GM11168 (cell line): ENCODE measurements at regions not wholly inside any gene's neighbourhood (a gene's known extent, or its start where the extent isn't known, plus 50 kb on each side); places are given as distances from the start of the nearest gene placed in this dataset.
"Not testable (repeated sequence)": the region's sequence is repeated elsewhere in the genome, so short reads cannot be mapped to it uniquely, and the experiment has no call there.

Source experiments
- in situ Hi-C: fragments of 300-500 bp; cut with MboI; formaldehyde crosslinking; loops from one replicate; pipeline ENCODE4 v1.12.0; 2022; ENCODE audit warnings: low sequenced_read_pairs; ENCODE audit not compliant: unreplicated experiment

DNA sequence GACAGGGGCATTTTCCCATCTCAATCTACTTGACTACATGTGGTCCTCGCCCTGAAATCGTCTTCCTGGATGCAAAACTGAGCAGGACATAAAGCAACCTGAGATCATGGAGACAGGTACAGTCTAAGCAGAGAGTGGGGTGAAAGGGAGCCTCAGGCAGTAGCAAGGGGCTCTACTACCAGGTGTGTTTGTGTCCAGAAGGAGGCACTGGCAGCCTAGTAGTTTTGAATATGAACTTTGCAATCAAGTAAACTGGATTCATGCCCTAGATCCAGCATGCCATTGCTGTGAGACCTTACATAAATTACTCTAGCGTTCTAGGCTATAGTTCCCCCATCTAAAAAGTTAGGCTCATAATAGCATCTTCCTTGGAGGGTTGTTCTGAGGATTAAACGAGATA lies 147.4 kb downstream of the TXNL1 start:
- in situ Hi-C loops: no loop called here

DNA sequence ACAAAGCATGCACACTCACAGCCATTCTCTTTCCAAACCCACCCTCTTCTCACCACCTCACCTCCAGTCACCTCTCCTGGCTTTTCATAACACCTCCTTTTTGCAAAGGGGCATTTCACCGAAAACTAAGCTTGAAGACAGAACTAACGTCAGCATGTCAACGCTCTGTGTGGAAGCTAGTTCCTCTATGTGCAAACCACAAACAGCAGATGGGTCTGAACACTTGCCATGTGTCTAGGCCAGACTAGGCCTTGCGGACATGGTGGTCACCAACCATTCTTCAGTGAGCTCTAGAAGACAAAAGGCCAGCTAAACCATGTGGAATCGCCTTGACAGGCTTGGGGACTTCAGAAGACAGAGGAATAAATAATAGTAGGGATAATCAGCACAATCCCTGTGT lies 148.5 kb downstream of the TXNL1 start:
- in situ Hi-C loops: no loop called here

GRCh38 chr18:56488739-56489138 lies 149.7 kb downstream of the TXNL1 start:
- in situ Hi-C loops: no loop called here

DNA sequence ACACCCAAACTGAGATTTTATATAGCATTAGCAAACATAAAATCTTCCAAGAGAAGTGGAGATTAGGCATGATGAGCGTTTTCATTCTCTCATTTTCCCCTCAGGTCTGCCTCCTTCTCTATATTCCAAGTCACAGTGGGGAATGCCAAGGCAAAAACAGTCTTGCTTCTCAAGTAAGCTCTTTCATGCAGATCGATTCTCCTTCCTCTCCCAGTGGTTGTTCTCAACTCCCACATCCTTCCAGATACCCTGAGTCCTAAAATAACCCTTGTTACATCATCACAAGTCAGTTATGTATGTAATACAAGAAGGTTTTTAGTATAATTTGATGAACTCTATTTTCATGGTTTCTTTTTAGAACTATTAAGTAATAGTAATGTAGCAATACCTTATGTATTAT lies 150.6 kb downstream of the TXNL1 start:
- in situ Hi-C loops: no loop called here

DNA sequence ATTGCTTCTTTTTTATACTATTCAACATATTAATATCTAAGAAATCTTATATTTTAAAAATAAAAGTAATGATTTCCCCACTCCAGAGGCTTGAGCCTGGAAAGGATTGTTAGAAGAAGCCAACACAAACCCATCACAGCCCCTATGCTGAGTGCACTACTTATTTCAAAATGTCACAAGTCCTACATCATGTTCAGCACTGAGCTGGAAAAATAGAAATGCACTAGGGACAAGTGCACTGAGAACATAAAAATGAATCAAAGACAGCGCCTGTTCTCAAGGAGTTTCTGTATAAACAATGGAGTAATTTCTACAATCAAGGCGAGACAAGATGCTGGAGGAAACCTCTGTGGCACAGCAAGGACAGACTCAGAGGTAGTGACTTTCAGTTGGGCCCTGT lies 155.0 kb downstream of the TXNL1 start:
- in situ Hi-C loops: no loop called here

DNA sequence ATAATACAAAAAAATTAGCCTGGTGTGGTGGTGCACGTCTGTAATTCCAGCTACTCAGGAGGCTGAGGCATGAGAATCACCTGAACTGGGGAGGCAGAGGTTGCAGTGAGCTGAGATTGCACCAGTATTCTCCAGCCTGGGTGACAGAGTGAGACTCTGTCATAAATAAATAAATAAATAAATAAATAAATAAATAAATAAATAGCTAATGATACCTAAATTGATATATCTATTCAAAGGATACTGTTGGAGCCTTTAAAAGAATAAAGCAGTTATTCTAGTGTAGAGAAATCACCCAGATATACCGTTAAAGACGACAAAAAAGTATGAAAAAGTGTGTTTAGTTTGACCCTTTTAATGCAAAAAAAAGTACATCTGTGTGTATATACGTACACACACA lies 155.6 kb downstream of the TXNL1 start:
- in situ Hi-C loops: not testable (repeated sequence)

DNA sequence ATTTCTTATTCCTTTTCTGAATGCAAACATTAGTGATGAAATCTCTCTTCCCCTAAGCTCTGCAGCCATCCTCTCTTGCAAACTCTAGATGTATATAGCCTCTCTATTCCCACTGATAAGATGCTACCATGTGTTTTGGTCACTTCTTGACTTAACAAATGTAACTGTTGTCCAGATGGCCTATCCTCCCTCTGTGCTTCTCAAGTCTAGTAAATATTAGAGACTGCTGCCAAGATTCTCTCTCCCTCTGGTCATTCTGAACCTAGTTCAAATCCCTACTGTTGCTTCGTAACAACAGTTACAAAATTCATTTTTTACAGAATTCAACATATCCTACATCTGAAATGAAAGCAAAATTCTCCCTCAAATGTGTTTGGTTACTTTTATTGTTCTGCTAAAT lies 156.6 kb downstream of the TXNL1 start:
- in situ Hi-C loops: no loop called here

GRCh38 chr18:56479841-56480240 lies 158.6 kb downstream of the TXNL1 start:
- in situ Hi-C loops: no loop called here

DNA sequence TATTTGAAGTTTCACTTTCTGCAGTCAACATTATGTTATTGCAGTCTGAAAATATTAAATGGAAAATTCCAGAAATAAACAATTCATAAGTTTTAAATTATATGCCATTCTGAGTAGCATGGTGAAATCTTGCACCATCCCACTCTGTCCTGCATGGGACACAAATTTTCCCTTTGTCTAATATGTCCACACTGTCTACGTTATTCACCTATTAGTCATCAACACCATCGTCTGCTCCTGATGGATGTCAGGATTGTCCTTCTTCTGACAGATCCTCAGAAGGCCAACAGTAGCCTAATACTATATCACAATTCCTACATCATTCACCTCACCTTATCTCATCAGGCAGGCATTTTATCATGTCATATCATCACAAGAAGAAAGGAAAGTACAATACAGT lies 163.1 kb downstream of the TXNL1 start:
- in situ Hi-C loops: no loop called here

DNA sequence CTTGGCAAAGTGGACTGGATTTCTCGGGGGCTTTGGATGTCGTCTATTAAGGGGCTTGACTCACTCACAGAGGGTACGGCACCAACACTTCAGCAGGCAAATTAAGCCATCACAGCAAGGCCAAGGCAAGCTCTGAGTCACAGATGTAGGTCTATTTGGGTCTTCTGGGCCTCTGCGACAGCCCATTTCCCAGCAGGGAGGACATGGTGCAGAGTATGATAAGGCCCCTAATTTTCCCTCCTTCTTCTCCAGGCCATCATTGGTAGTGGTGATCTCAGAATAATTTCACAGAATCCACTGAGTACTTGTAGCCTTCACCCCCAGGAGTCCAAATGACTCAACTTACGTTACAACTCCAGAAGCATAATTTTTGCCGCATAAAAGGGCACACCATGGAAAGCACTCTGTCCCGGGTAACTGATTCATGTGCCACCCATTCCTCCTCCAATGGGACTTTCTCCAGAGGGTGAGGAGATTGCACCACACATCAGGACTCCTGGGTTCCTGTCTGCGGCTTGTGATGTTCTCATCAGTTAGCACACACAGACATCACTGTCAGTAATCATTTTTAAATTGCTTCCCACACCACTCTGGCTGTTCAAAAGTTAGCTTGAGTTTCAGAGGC lies 164.9 kb downstream of the TXNL1 start:
- in situ Hi-C loops: no loop called here

DNA sequence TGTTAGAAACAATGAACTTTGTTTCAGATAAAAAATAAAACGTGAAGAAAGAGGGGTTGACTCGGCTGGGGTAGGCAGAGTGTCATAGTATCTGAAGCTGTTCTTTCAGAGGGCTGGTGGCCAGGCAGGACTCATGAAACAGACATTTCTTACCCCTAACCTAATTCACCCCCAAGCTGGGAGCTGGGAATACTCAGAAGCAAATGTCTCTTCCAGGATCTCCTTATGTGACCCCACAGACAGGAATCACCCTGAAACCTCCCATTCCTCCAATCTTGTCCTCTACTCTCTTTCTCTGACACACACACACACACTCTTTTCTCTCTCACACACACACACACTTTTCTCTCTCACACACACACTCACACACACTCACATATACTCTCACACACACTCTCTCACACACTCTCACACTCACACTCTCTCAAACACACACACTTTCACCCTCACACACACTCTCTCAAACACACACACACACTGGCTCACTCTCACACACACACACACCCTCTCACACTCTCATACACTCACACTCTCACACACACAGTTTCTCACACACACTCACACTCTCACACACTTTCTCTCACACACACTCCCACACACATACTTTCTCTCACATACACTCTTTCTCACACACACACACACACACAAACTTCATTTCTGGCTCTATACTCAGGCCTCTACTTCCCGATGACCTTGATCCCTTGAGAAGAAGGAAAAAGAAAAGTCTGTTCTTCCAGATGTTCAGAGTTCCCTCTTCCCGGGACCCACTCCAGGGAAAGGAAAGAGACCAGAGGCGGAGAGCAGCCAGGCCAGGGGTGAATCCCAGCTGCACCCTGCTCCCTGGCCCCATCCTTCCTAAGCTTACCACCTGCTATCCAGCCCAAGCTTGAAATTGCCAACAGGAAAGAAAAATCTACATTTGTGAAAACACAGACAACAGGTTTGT lies 167.7 kb downstream of the TXNL1 start:
- in situ Hi-C loops: no loop called here

- in situ Hi-C loops: no loop called here
Observed at GRCh38 chr18:56469582-56469981, 168.8 kb downstream of the TXNL1 start.

DNA sequence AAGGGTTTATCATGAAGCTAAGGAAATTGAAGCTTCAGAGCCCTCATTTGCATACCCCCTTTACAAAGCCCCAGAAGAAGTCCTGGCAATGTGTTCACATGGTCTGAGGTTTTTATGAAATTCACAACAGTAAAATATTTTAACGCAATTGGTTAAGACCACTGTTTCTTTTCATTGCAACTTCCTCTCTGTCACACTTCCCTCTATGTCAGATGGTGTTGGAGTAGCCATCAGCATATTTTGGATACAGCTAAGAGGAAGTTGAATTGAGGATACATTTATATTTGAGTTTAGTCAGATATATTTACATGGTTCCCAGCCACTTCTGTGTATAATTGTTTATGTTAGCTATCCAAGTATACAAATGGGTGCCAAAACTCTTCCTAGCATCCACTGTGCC lies 170.0 kb downstream of the TXNL1 start:
- in situ Hi-C loops: no loop called here

GRCh38 chr18:56462276-56462675 lies 176.1 kb downstream of the TXNL1 start:
- in situ Hi-C loops: no loop called here

GRCh38 chr18:56461151-56461550 lies 177.2 kb downstream of the TXNL1 start:
- in situ Hi-C loops: no loop called here

DNA sequence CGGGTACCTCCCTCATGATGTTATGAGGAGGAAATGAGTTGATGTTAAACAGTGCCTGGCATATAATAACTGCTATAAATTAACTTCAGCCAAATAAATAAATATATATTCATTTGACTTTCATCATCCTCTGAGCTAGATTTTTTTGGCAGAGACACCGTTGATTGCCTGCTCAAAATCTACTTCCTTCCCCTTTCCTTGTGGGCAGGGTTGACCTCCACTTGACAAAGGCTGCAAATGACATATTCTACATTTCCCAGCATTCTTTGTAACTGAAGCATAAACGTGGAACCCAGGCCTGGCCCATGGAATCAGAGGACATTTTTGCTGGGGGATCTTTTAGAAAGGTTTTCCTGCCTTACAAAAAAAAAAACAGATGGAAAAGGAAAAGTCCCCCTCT lies 177.8 kb downstream of the TXNL1 start:
- in situ Hi-C loops: no loop called here

- in situ Hi-C loops: no loop called here
Observed at GRCh38 chr18:56458770-56459712, 179.4 kb downstream of the TXNL1 start.

DNA sequence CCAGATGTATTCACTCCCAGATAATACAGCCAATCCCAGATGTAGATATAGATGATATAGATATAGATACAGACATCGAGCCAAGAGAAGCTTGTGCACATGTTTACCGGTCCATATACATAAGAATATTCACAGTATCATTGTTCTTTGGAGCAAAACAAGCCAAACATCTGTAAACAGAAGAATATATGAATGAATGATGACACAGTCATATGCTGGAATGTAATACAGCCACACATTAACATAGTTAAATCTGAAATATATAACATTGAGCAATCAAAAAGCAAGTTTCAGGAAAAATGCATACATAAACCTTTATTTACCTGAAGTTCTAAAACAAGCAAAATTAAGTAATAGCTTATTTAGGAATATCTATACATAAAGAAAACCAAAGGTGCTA lies 182.5 kb downstream of the TXNL1 start:
- in situ Hi-C loops: no loop called here

- in situ Hi-C loops: no loop called here
Observed at GRCh38 chr18:56455141-56455540, 183.3 kb downstream of the TXNL1 start.

- in situ Hi-C loops: no loop called here
Observed at GRCh38 chr18:56453631-56454030, 184.8 kb downstream of the TXNL1 start.

DNA sequence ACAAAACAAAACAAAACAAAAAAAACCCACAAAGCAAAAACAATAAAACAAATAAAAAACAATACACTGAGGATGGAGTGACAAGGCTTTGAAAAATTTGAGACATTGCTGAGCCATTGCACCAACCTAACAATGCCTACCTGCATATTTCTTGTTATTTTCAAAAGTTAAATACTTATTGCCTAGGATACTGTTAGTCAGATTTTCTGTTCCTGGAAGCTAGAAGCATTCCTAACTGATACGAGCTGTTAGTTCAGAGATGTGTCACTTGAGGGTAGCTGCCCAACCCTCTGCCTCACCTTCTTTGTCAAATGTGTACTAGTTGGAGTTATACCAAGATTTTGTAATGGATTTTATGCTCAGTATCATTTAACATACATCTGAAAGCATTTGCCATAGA lies 187.2 kb downstream of the TXNL1 start:
- in situ Hi-C loops: no loop called here
